Epithelial cell of proximal tubule (primary cell): ENCODE measurements at regions not wholly inside any gene's neighbourhood (a gene's known extent, or its start where the extent isn't known, plus 50 kb on each side); places are given as distances from the start of the nearest gene placed in this dataset.
"Not testable (repeated sequence)": the region's sequence is repeated elsewhere in the genome, so short reads cannot be mapped to it uniquely, and the experiment has no call there.

Experiments used
- DNase-seq: peaks from one replicate; pipeline ENCODE4 v3.0.0-alpha.2; 2011; ENCODE audit warnings: low read depth
- H3K4me3 ChIP-seq: 2 replicates; pipeline ENCODE4 v1.5.1; 2011; ENCODE audit warnings: low read depth, mild to moderate bottlenecking, low read length
- TF ChIP-seq, protein P1 (sequence below): conservative IDR thresholded peaks from 2 replicates; pipeline ENCODE4 v1.5.1; 2012; ENCODE audit warnings: low read depth, mild to moderate bottlenecking, low read length

DNA sequence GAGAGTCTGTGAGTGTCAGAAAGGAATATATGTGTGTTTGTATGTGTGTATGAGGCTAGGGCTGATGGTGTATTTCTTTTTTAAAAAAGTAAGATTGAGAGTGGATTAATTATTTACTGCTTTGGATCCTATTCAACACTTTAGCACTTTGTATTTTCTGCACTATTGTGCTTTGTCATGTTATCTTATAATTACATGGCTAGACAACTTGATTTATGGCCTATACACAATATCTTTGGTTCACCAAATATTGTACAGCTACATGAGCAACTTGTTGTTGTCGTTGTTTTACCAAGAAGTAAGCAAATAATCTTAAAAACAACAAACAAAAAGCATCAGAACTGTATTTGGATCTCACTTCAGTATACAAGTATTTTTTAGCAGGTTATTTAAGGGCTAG is 84.6 kb upstream of the TBX18 start:
- H3K4me3 ChIP-seq, result no peak overlapping the region
- DNase-seq, result no peak
- TF ChIP-seq, protein P1, sequence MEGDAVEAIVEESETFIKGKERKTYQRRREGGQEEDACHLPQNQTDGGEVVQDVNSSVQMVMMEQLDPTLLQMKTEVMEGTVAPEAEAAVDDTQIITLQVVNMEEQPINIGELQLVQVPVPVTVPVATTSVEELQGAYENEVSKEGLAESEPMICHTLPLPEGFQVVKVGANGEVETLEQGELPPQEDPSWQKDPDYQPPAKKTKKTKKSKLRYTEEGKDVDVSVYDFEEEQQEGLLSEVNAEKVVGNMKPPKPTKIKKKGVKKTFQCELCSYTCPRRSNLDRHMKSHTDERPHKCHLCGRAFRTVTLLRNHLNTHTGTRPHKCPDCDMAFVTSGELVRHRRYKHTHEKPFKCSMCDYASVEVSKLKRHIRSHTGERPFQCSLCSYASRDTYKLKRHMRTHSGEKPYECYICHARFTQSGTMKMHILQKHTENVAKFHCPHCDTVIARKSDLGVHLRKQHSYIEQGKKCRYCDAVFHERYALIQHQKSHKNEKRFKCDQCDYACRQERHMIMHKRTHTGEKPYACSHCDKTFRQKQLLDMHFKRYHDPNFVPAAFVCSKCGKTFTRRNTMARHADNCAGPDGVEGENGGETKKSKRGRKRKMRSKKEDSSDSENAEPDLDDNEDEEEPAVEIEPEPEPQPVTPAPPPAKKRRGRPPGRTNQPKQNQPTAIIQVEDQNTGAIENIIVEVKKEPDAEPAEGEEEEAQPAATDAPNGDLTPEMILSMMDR, result no peak

DNA sequence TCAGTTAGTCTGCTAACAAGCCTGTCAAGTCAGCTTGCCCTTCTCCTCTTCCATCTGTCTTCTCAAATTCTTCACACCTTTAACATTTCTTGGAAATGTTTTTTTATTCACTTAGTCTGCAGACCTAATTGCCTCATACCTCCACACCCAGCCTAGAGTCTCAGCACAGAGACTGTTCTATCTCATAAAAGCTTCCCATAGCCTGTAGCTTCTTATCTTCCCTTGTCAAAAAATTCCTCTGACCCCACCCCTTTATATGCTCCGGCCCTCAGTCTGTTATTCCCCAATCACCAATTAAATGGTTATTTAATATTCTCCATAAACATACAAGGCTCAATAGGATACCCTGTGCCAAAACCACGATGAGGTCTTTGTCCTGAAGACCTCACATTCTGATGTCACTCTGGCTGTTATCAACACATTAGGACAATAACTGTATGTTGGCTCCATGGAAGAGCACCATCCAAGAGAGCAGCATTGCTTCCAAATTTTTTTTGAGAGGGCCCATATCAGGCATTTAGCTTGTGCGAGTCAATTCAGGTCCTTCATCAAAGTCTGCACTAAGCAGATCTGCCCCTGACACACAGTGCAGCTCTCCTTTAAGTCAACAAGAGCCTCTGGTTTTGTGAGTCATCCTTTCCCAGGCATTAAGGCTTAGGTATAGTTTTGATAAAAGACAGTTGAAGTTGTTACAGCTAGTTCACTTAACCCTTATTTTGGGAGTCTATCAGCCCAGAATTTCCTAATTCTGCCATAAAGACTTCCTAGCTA is 83.2 kb upstream of the TBX18 start:
- H3K4me3 ChIP-seq, result no peak overlapping the region
- TF ChIP-seq, protein P1, result no peak
- DNase-seq, result no peak

DNA sequence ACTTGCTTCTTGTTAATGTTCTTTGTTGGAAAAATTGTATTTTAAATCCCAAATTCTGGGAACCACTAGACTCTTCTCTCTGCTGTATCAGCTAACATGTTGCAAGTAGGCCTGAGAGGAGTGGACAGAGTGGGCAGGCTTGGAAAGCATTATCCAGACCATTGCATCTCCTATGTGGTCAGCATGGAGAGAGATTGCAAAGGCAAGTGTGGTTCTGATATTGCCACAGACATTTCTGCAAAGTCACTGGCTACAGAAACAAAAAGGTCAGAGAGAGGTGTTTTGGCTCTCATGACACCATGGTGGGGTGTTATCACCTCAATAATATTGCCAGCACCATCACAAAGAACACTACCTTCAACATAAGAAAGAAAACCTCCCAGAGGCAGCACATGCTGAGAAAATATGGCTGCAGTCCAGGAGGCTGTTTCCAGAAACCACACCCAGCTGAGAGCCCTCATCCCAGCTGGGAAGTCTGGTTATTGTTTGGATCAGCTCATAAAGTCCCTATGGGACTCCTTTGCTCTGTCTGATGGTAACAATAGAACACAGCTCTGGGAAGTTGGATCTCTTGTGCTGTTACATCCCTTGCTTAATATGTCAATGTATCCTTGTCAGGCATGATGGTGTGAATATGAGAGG is 78.2 kb upstream of the TBX18 start:
- no peak for DNase-seq
- TF ChIP-seq, protein P1, result no peak
- no peak overlapping the region for H3K4me3 ChIP-seq

DNA sequence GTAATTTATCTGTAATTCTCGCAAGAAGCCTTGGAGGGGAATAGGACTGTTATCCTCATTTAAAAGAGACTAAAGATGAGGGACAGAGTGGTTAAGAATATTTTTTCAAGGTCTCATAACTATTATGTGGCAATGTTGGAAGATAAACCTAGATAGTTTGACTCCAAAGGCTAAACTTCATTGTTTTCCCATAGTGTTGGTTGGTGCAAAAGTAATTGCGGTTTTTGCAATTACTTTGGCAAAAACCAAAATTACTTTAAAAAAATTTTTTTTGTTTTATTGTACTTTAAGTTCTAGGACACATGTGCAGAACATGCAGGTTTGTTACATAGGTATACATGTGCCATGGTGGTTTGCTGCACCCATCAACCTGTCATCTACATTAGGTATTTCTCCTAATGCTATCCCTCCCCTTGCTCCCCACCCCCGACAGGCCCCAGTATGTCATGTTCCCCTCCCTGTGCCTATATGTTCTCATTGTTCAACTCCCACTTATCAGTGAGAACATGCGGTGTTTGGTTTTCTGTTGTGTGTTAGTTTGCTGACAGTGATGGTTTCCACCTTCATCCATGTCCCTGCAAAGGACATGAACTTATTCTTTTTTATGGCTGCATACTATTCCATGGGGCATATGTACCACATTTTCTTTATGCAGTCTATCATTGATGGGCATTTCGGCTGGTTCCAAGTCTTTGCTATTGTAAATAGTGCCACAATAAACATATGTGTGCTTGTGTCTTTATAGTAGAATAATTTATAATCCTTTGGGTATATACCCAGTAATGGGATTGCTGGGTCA is 72.9 kb upstream of the TBX18 start:
- not testable (repeated sequence) for DNase-seq, H3K4me3 ChIP-seq

DNA sequence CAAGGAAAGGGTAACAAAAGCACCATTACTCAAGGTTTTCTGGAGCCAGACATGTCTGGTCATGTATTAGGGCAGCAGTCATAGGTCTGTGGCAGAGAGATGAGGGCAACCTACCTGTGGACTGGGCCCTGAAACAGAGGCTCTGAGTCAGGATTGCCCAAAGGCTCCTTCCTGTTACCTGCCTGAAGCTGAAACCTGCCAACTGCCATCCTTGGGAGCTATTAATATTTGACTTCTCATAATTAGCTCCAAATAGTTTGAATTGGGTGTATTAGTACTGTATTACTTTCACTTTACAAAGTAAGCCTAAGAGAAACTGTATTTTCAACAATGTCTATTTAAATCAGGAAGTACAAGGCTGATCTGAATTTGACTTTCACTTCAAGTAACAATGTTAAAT is 72.0 kb upstream of the TBX18 start:
- TF ChIP-seq, protein P1, result no peak
- no peak for DNase-seq

DNA sequence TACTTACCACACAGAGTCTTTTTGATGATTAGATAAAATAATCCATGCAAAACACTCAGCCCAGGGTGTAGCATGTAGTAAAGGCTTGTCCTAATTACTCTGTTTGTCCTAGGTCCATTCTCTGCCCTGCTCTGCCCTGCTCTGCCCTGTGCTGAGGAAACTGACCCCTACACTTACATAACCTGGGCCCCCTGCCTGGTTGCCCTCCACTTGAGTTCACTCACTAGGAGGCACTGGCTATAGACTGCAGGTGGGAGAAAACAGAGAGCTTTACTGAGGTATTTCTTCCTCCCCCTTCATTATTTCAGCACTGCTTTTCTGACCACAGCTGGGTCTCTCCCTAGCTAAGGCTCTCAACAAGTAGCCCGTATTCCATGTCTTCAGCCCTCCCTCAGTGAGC is 70.9 kb upstream of the TBX18 start:
- no peak overlapping the region for H3K4me3 ChIP-seq
- DNase-seq, result no peak
- TF ChIP-seq, protein P1, result no peak

More for the DNA sequence above, 72.0 kb upstream of the TBX18 start:
- no peak overlapping the region for H3K4me3 ChIP-seq

- not testable (repeated sequence) for DNase-seq, H3K4me3 ChIP-seq
Observed at GRCh38 chr6:84831924-84832323, 67.5 kb upstream of the TBX18 start.
